Panc1 (cell line): ENCODE measurements at regions not wholly inside any gene's neighbourhood (a gene's known extent, or its start where the extent isn't known, plus 50 kb on each side); places are given as distances from the start of the nearest gene placed in this dataset.

Experiments
- POLR2AphosphoS5 ChIP-seq: IDR thresholded peaks from 2 replicates; pipeline ENCODE4 v1.6.1; 2012; ENCODE audit warnings: mild to moderate bottlenecking, low read depth, low read length, moderate library complexity
- SIN3A ChIP-seq: IDR thresholded peaks from 2 replicates; pipeline ENCODE4 v1.6.1; 2012; ENCODE audit warnings: low read depth, mild to moderate bottlenecking, low read length, moderate library complexity, borderline replicate concordance; ENCODE audit not compliant: insufficient read depth
- TCF7L2 ChIP-seq: IDR thresholded peaks from 2 replicates; pipeline ENCODE4 v1.6.1; 2011; ENCODE audit warnings: mild to moderate bottlenecking, low read depth, low read length, inconsistent platforms
- TF ChIP-seq, protein P1 (sequence below): fragments of 450-650 bp; IDR thresholded peaks from 2 replicates; pipeline ENCODE4 v1.5.1; 2017; ENCODE audit warnings: mild to moderate bottlenecking
- TF ChIP-seq, protein P2 (sequence below), 2 experiments: IDR thresholded peaks; 2 replicates each; pipeline ENCODE4 v1.6.1; 2011 to 2012; ENCODE audit warnings: low read depth in 2 of 2, control low read depth in 1 of 2, low read length in 1 of 2, mild to moderate bottlenecking in 1 of 2, moderate library complexity in 1 of 2; ENCODE audit not compliant: insufficient read depth in 1 of 2

DNA sequence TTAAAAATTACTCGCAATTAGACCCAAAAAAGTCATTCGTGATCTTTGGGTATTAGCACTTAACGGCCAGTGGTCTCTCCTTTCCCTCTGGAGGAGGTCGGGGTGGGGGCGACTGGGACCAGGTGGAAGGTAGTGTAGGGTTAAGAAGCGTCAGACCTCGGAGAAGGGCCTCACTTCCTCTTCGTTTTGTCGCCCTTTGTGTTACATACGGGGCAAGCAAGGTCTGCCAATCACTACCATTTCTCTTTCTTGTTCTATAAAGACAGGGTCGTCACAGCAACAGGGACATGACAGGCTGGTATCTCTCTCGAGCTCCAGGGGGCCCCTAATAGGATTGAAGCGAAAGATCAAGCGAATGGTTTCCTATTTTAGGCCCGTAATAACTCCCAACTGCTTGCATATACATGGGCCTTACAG, 136.6 kb downstream of the INSIG2 start:
- TF ChIP-seq, protein P1, sequence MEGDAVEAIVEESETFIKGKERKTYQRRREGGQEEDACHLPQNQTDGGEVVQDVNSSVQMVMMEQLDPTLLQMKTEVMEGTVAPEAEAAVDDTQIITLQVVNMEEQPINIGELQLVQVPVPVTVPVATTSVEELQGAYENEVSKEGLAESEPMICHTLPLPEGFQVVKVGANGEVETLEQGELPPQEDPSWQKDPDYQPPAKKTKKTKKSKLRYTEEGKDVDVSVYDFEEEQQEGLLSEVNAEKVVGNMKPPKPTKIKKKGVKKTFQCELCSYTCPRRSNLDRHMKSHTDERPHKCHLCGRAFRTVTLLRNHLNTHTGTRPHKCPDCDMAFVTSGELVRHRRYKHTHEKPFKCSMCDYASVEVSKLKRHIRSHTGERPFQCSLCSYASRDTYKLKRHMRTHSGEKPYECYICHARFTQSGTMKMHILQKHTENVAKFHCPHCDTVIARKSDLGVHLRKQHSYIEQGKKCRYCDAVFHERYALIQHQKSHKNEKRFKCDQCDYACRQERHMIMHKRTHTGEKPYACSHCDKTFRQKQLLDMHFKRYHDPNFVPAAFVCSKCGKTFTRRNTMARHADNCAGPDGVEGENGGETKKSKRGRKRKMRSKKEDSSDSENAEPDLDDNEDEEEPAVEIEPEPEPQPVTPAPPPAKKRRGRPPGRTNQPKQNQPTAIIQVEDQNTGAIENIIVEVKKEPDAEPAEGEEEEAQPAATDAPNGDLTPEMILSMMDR = no peak
- TF ChIP-seq POLR2AphosphoS5 (no peak), SIN3A (no peak), TCF7L2 (no peak)
- TF ChIP-seq, protein P2, sequence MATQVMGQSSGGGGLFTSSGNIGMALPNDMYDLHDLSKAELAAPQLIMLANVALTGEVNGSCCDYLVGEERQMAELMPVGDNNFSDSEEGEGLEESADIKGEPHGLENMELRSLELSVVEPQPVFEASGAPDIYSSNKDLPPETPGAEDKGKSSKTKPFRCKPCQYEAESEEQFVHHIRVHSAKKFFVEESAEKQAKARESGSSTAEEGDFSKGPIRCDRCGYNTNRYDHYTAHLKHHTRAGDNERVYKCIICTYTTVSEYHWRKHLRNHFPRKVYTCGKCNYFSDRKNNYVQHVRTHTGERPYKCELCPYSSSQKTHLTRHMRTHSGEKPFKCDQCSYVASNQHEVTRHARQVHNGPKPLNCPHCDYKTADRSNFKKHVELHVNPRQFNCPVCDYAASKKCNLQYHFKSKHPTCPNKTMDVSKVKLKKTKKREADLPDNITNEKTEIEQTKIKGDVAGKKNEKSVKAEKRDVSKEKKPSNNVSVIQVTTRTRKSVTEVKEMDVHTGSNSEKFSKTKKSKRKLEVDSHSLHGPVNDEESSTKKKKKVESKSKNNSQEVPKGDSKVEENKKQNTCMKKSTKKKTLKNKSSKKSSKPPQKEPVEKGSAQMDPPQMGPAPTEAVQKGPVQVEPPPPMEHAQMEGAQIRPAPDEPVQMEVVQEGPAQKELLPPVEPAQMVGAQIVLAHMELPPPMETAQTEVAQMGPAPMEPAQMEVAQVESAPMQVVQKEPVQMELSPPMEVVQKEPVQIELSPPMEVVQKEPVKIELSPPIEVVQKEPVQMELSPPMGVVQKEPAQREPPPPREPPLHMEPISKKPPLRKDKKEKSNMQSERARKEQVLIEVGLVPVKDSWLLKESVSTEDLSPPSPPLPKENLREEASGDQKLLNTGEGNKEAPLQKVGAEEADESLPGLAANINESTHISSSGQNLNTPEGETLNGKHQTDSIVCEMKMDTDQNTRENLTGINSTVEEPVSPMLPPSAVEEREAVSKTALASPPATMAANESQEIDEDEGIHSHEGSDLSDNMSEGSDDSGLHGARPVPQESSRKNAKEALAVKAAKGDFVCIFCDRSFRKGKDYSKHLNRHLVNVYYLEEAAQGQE (IDR thresholded peaks at IDR 0.05; ENCODE audit: insufficient read depth in 1 of 2, low read depth in 2 of 2, low read length in 1 of 2) = no peak
